Activated B cell treated with CpG ODN at 0.5 μM for 24 hours (primary cell): ENCODE measurements at regions not wholly inside any gene's neighbourhood (a gene's known extent, or its start where the extent isn't known, plus 50 kb on each side); places are given as distances from the start of the nearest gene placed in this dataset.

ENCODE experiments used
- ATAC-seq: fragments of 200-7000 bp; cut with Tn5 transposase; one replicate; pipeline ENCODE4 v1.10.0; 2021; ENCODE audit warnings: low read depth, mild to moderate bottlenecking, moderate library complexity
- CTCF ChIA-PET: fragments of 350-600 bp; sonication (Branson Sonifier 250); formaldehyde crosslinking; loops from one replicate; lab custom pipeline; 2021; ENCODE audit warnings: antibody characterized with exemption; lab: Charles Lee
- POLR2A ChIA-PET: fragments of 350-600 bp; sonication (Branson Sonifier 250); formaldehyde crosslinking; loops from one replicate; lab custom pipeline; 2021; ENCODE audit warnings: antibody characterized with exemption; lab: Charles Lee
- DNase-seq: peaks from one replicate; pipeline ENCODE4 v3.0.0; 2022
- H3K27ac Mint-ChIP-seq: one replicate; pipeline ENCODE4 v1.8.0; 2020; ENCODE audit warnings: mixed read lengths
- H3K27me3 Mint-ChIP-seq: one replicate; pipeline ENCODE4 v1.8.0; 2021; ENCODE audit warnings: mixed read lengths
- H3K36me3 Mint-ChIP-seq: one replicate; pipeline ENCODE4 v1.8.0; 2021; ENCODE audit warnings: low read depth, mixed read lengths
- H3K4me1 Mint-ChIP-seq: one replicate; pipeline ENCODE4 v1.8.0; 2021; ENCODE audit warnings: mixed read lengths
- H3K4me3 Mint-ChIP-seq: one replicate; pipeline ENCODE4 v1.8.0; 2020; ENCODE audit warnings: mild to moderate bottlenecking, mixed read lengths
- H3K9me3 Mint-ChIP-seq: one replicate; pipeline ENCODE4 v1.8.0; 2020; ENCODE audit warnings: mixed read lengths
- intact Hi-C: fragments of 100-400 bp; cut with micrococcal nuclease; formaldehyde crosslinking; loops from one replicate; pipeline ENCODE4 v1.15.1; 2024
- TF ChIP-seq, protein P1 (sequence below): fragments of 200-600 bp; IDR thresholded peaks from one replicate; pipeline ENCODE4 v1.8.0; 2022; ENCODE audit warnings: antibody characterized with exemption, mild to moderate bottlenecking

- H3K4me3 Mint-ChIP-seq, result no peak overlapping the region
- no peaks in the 10 kb centered on the region for H3K27me3 Mint-ChIP-seq
- peaks cover 97% of the 10 kb centered on the region for H3K36me3 Mint-ChIP-seq
- CTCF ChIA-PET, result no interaction called here
- no peak overlapping the region for H3K27ac Mint-ChIP-seq
- ATAC-seq (no peak), DNase-seq (no peak)
- TF ChIP-seq, protein P1, sequence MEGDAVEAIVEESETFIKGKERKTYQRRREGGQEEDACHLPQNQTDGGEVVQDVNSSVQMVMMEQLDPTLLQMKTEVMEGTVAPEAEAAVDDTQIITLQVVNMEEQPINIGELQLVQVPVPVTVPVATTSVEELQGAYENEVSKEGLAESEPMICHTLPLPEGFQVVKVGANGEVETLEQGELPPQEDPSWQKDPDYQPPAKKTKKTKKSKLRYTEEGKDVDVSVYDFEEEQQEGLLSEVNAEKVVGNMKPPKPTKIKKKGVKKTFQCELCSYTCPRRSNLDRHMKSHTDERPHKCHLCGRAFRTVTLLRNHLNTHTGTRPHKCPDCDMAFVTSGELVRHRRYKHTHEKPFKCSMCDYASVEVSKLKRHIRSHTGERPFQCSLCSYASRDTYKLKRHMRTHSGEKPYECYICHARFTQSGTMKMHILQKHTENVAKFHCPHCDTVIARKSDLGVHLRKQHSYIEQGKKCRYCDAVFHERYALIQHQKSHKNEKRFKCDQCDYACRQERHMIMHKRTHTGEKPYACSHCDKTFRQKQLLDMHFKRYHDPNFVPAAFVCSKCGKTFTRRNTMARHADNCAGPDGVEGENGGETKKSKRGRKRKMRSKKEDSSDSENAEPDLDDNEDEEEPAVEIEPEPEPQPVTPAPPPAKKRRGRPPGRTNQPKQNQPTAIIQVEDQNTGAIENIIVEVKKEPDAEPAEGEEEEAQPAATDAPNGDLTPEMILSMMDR, result no peak
- POLR2A ChIA-PET, result no interaction called here
- no peaks in the 10 kb centered on the region for H3K4me1 Mint-ChIP-seq
- H3K9me3 Mint-ChIP-seq, result no peaks in the 10 kb centered on the region
- intact Hi-C loops, result no loop called here
Measured at GRCh38 chr14:71731096-71731495, 201.1 kb upstream of the RGS6 start.

- Mint-ChIP-seq H3K27ac (no peak overlapping the region), H3K36me3 (peaks cover 97% of the 10 kb centered on the region), H3K9me3 (no peaks in the 10 kb centered on the region), H3K4me3 (no peak overlapping the region), H3K27me3 (no peaks in the 10 kb centered on the region), H3K4me1 (no peaks in the 10 kb centered on the region)
- no peak for DNase-seq
- no peak for ATAC-seq
- intact Hi-C loops, result no loop called here
- CTCF ChIA-PET, result no interaction called here
- TF ChIP-seq, protein P1, result no peak
- POLR2A ChIA-PET, result no interaction called here
Measured at GRCh38 chr14:71733210-71733883, 198.9 kb upstream of the RGS6 start.

DNA sequence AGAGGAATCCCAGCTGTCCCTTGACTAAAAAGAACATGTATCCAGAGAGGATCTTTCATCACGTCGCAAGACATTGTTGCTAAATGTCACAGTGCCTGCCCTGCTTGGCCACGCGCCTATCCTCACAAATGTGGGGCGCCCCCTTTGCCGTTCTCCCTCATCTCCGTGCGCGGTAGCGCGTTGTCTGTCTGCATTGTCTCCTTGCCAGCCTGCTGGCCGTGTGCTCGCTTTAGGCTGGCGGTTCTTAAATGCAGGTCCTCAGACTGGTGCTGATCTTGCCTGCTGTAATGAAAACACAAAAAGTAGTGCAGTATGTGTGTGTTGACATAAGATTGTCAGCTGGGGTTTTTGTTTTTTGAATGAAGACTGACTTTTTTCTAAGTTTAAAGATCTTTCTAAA lies 198.2 kb upstream of the RGS6 start:
- ATAC-seq, result no peak
- CTCF ChIA-PET, result no interaction called here
- intact Hi-C loops, result no loop called here

GRCh38 chr14:71734885-71735284 lies 197.3 kb upstream of the RGS6 start:
- ChIA-PET POLR2A (interaction anchor here (0.6 kb wide), 1 partner anchor 349 kb away, joined by 8 read pairs; no protein-coding TSS in a partner anchor), CTCF (no interaction called here)
- H3K4me1 Mint-ChIP-seq, result no peaks in the 10 kb centered on the region
- intact Hi-C loops, result no loop called here
- ATAC-seq, result no peak
- H3K27me3 Mint-ChIP-seq, result no peaks in the 10 kb centered on the region
- no peak overlapping the region for H3K27ac Mint-ChIP-seq
- DNase-seq, result no peak
- TF ChIP-seq, protein P1, result no peak
- no peak overlapping the region for H3K4me3 Mint-ChIP-seq
- H3K9me3 Mint-ChIP-seq, result no peaks in the 10 kb centered on the region
- peaks cover 96% of the 10 kb centered on the region for H3K36me3 Mint-ChIP-seq

More for the DNA sequence above, 198.2 kb upstream of the RGS6 start:
- POLR2A ChIA-PET, result interaction anchor here (0.6 kb wide), 1 partner anchor 348 kb away, joined by 8 read pairs; no protein-coding TSS in a partner anchor
- Mint-ChIP-seq H3K27ac (no peak overlapping the region), H3K36me3 (peaks cover 97% of the 10 kb centered on the region), H3K27me3 (no peaks in the 10 kb centered on the region), H3K4me3 (no peak overlapping the region), H3K4me1 (no peaks in the 10 kb centered on the region), H3K9me3 (no peaks in the 10 kb centered on the region)
- no peak for DNase-seq
- TF ChIP-seq, protein P1, result no peak

DNA sequence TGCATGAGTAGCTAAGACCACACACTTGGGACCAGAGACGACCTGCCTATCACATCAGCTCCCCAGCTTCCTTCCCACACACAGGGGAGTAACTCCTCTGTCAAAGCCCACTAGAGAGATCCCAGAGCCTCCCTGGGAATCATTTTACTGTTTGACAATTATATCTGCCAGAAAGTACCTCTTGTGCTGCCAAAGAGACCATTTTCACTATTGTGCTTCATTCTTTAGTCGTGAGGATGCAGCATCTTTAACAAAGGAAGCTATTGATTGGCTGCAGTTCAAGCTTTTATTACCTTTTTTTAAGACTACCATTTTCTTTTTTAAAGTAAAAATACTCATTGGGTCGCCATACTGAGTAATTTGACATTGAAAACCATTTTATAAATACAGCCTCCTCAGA lies 194.5 kb upstream of the RGS6 start:
- DNase-seq (no peak), ATAC-seq (no peak)
- H3K27ac Mint-ChIP-seq, result no peak overlapping the region
- H3K9me3 Mint-ChIP-seq, result no peaks in the 10 kb centered on the region
- POLR2A ChIA-PET, result interaction anchor here (0.6 kb wide), 1 partner anchor 593 kb away, joined by 3 read pairs; no protein-coding TSS in a partner anchor
- peaks cover 75% of the 10 kb centered on the region for H3K36me3 Mint-ChIP-seq
- no peaks in the 10 kb centered on the region for H3K4me1 Mint-ChIP-seq
- TF ChIP-seq, protein P1, result no peak
- no peaks in the 10 kb centered on the region for H3K27me3 Mint-ChIP-seq
- H3K4me3 Mint-ChIP-seq, result no peak overlapping the region
- intact Hi-C loops, result no loop called here
- CTCF ChIA-PET, result interaction anchor here (1.2 kb wide), 1 partner anchor 16 kb away, joined by 4 read pairs; no protein-coding TSS in a partner anchor
